ENCODE measurements at regions not wholly inside any gene's neighbourhood (a gene's known extent, or its start where the extent isn't known, plus 50 kb on each side); places are given as distances from the start of the nearest gene placed in this dataset.

- dilution Hi-C loops (cut with MboI; ENCODE audit: extremely low pct_ligation_motif_present, low sequenced_read_pairs) = no loop called here
- Histone ChIP-seq H3K4me1 (ENCODE audit: control insufficient read depth, extremely low read depth, insufficient read depth, low read length) (peaks cover 34% of the 10 kb centered on the region), H3K4me3 (replicated peaks in 1 of 3; ENCODE audit: insufficient read depth in 1 of 3, low read depth in 1 of 3, low read length in 3 of 3) (no peak overlapping the region), H3K9me3 (replicated peaks; ENCODE audit: control insufficient read depth, insufficient read depth, low read length) (no peaks in the 10 kb centered on the region), H2AFZ (ENCODE audit: low read depth, low read length) (no peak overlapping the region), H3K79me2 (ENCODE audit: control insufficient read depth, insufficient read depth, low read length) (no peaks in the 10 kb centered on the region), H3K9me1 (replicated peaks; ENCODE audit: control insufficient read depth, extremely low read depth, insufficient read depth, low read length) (no peaks in the 10 kb centered on the region), H4K20me1 (replicated peaks; ENCODE audit: control insufficient read depth, extremely low read depth, insufficient read depth, low read length) (no peaks in the 10 kb centered on the region), H3K4me2 (ENCODE audit: insufficient read depth, low read length) (no peak overlapping the region), H3K36me3 (ENCODE audit: control insufficient read depth in 2 of 2, extremely low read depth in 1 of 2, insufficient read depth in 2 of 2, low read length in 2 of 2) (no peaks in the 10 kb centered on the region), H3K27ac (ENCODE audit: insufficient read depth, low read depth, low read length) (no peak overlapping the region), H3K27me3 (ENCODE audit: control insufficient read depth in 2 of 2, insufficient read depth in 2 of 2, low read length in 2 of 2) (no peaks in the 10 kb centered on the region), H3K9ac (replicated peaks; ENCODE audit: extremely low read depth, insufficient read depth, low read length) (no peak overlapping the region)
- intact Hi-C loops (cut with micrococcal nuclease) = no loop called here
- TF ChIP-seq POLR2A (IDR thresholded peaks at IDR 0.05; ENCODE audit: low read depth, low read length) (no peak), MYC (IDR thresholded peaks at IDR 0.05; ENCODE audit: low read depth, low read length) (no peak), MAX (IDR thresholded peaks at IDR 0.05; ENCODE audit: insufficient read depth, insufficient read length) (no peak), EZH2 (IDR thresholded peaks at IDR 0.05; ENCODE audit: borderline replicate concordance, low read depth, low read length, severe bottlenecking) (no peak)
- FAIRE-seq = no peak
- no TSS peak for BruUV-seq (replicated peaks)
- DNase-seq (ENCODE audit: low read depth, low spot score) = no peak
- POLR2A ChIA-PET = no interaction called here
- CTCF ChIA-PET = no interaction called here
Measured at GRCh38 chr5:125047871-125048270, 301.4 kb upstream of the ZNF608 start.

GRCh38 chr5:125049721-125050702 lies 303.6 kb upstream of the ZNF608 start:
- CTCF ChIA-PET = no interaction called here
- dilution Hi-C loops (cut with MboI; ENCODE audit: extremely low pct_ligation_motif_present, low sequenced_read_pairs) (no loop called here), intact Hi-C loops (cut with micrococcal nuclease) (no loop called here)
- TF ChIP-seq CTCF (IDR thresholded peaks at IDR 0.05; ENCODE audit: extremely low read depth in 1 of 2, insufficient read depth in 1 of 2, low read depth in 1 of 2, low read length in 2 of 2) (no peak), JUN (IDR thresholded peaks at IDR 0.05; ENCODE audit: borderline replicate concordance, insufficient read depth, insufficient read length, low read depth) (no peak), MAX (IDR thresholded peaks at IDR 0.05; ENCODE audit: insufficient read depth, insufficient read length) (no peak), MYC (IDR thresholded peaks at IDR 0.05; ENCODE audit: low read depth, low read length) (no peak), POLR2AphosphoS5 (IDR thresholded peaks at IDR 0.05; ENCODE audit: insufficient read depth, low read depth, low read length) (no peak), POLR2A (IDR thresholded peaks at IDR 0.05; ENCODE audit: low read depth, low read length) (no peak), GATA2 (IDR thresholded peaks at IDR 0.05; ENCODE audit: insufficient read depth, insufficient read length, low read depth, low read length) (no peak), EZH2 (IDR thresholded peaks at IDR 0.05; ENCODE audit: borderline replicate concordance, low read depth, low read length, severe bottlenecking) (no peak), FOS (IDR thresholded peaks at IDR 0.05; ENCODE audit: borderline replicate concordance, insufficient read depth, low read length) (no peak)
- Histone ChIP-seq H3K79me2 (ENCODE audit: control insufficient read depth, insufficient read depth, low read length) (no peaks in the 10 kb centered on the region), H3K4me3 (replicated peaks in 1 of 3; ENCODE audit: insufficient read depth in 1 of 3, low read depth in 1 of 3, low read length in 3 of 3) (no peak overlapping the region), H3K9me1 (replicated peaks; ENCODE audit: control insufficient read depth, extremely low read depth, insufficient read depth, low read length) (no peaks in the 10 kb centered on the region), H3K4me1 (ENCODE audit: control insufficient read depth, extremely low read depth, insufficient read depth, low read length) (peaks cover 14% of the 10 kb centered on the region), H3K9ac (replicated peaks; ENCODE audit: extremely low read depth, insufficient read depth, low read length) (no peak overlapping the region), H3K27me3 (ENCODE audit: control insufficient read depth in 2 of 2, insufficient read depth in 2 of 2, low read length in 2 of 2) (no peaks in the 10 kb centered on the region), H2AFZ (ENCODE audit: low read depth, low read length) (peak overlapping the region; percentile 50), H3K4me2 (ENCODE audit: insufficient read depth, low read length) (no peak overlapping the region), H3K9me3 (replicated peaks; ENCODE audit: control insufficient read depth, insufficient read depth, low read length) (no peaks in the 10 kb centered on the region), H3K36me3 (ENCODE audit: control insufficient read depth in 2 of 2, extremely low read depth in 1 of 2, insufficient read depth in 2 of 2, low read length in 2 of 2) (no peaks in the 10 kb centered on the region), H3K27ac (ENCODE audit: insufficient read depth, low read depth, low read length) (no peak overlapping the region), H4K20me1 (replicated peaks; ENCODE audit: control insufficient read depth, extremely low read depth, insufficient read depth, low read length) (no peaks in the 10 kb centered on the region)
- DNase-seq (ENCODE audit: low read depth, low spot score) (no peak), FAIRE-seq (no peak)
- no TSS peak for BruUV-seq (replicated peaks)
- POLR2A ChIA-PET = no interaction called here

Measured in endothelial cell of umbilical vein (primary cell).